ENCODE measurements at regions not wholly inside any gene's neighbourhood (a gene's known extent, or its start where the extent isn't known, plus 50 kb on each side); places are given as distances from the start of the nearest gene placed in this dataset.

GRCh38 chr9:28332648-28333047 is 759.4 kb upstream of the C9orf72 start:
- TF ChIP-seq CTCF (IDR thresholded peaks at IDR 0.05) (no peak), POLR2A (IDR thresholded peaks at IDR 0.05) (no peak)
- no peak overlapping the region for H3K4me3 ChIP-seq (ENCODE audit: low read depth, poor library complexity, severe bottlenecking)
- intact Hi-C loops (cut with DNase I; ENCODE audit: low total_unique reads): no loop called here
- DNase-seq (ENCODE audit: low spot score in 2 of 2): no peak
- WGBS, 2 donors: 51 to 55% methylated on average over 3 of the region's 3 CpGs

GRCh38 chr9:28341913-28342312 is 768.6 kb upstream of the C9orf72 start:
- no peak for DNase-seq (ENCODE audit: low spot score in 2 of 2)
- intact Hi-C loops (cut with DNase I; ENCODE audit: low total_unique reads): no loop called here
- no peak overlapping the region for H3K4me3 ChIP-seq (ENCODE audit: low read depth, poor library complexity, severe bottlenecking)
- 81 to 85% methylated on average over 4 of the region's 4 CpGs for whole genome bisulfite sequencing, 2 donors
- TF ChIP-seq POLR2A (IDR thresholded peaks at IDR 0.05) (no peak), CTCF (IDR thresholded peaks at IDR 0.05) (no peak)

GRCh38 chr9:28342815-28343338 is 769.6 kb upstream of the C9orf72 start:
- H3K4me3 ChIP-seq (ENCODE audit: low read depth, poor library complexity, severe bottlenecking): no peak overlapping the region
- intact Hi-C loops (cut with DNase I; ENCODE audit: low total_unique reads): no loop called here
- 93 to 94% methylated on average over 2 of the region's 2 CpGs for WGBS, 2 donors
- DNase-seq (ENCODE audit: low spot score in 2 of 2): no peak
- no peak for TF ChIP-seq CTCF (IDR thresholded peaks at IDR 0.05)
- TF ChIP-seq POLR2A (IDR thresholded peaks at IDR 0.05): no peak

GRCh38 chr9:28363151-28363562 is 789.9 kb upstream of the C9orf72 start:
- H3K4me3 ChIP-seq (ENCODE audit: low read depth, poor library complexity, severe bottlenecking): no peak overlapping the region
- WGBS, 2 donors: 37 to 68% methylated on average over 2 of the region's 2 CpGs
- intact Hi-C loops (cut with DNase I; ENCODE audit: low total_unique reads): no loop called here
- DNase-seq (ENCODE audit: low spot score in 2 of 2): no peak
- TF ChIP-seq CTCF (IDR thresholded peaks at IDR 0.05) (no peak), POLR2A (IDR thresholded peaks at IDR 0.05) (no peak)

- intact Hi-C loops (cut with DNase I; ENCODE audit: low total_unique reads): no loop called here
- 56 to 58% methylated on average over 6 of the region's 6 CpGs for WGBS, 2 donors
- no peak overlapping the region for H3K4me3 ChIP-seq (ENCODE audit: low read depth, poor library complexity, severe bottlenecking)
- DNase-seq (ENCODE audit: low spot score in 2 of 2): no peak
- TF ChIP-seq POLR2A (IDR thresholded peaks at IDR 0.05): no peak
- TF ChIP-seq CTCF (IDR thresholded peaks at IDR 0.05): no peak
Measured at GRCh38 chr9:28365020-28365640, 791.8 kb upstream of the C9orf72 start.

- DNase-seq (ENCODE audit: low spot score in 2 of 2): no peak
- TF ChIP-seq CTCF (IDR thresholded peaks at IDR 0.05): no peak
- TF ChIP-seq POLR2A (IDR thresholded peaks at IDR 0.05): no peak
- 91 to 96% methylated on average over 2 of the region's 2 CpGs for WGBS, 2 donors
Measured at GRCh38 chr9:28365728-28366127, 792.4 kb upstream of the C9orf72 start.

More at GRCh38 chr9:28365728-28366127, 792.4 kb upstream of the C9orf72 start:
- H3K4me3 ChIP-seq (ENCODE audit: low read depth, poor library complexity, severe bottlenecking): no peak overlapping the region
- intact Hi-C loops (cut with DNase I; ENCODE audit: low total_unique reads): no loop called here

Data from lower leg skin (tissue), 4 donors.